Sigmoid colon (tissue), 4 donors: ENCODE measurements at regions not wholly inside any gene's neighbourhood (a gene's known extent, or its start where the extent isn't known, plus 50 kb on each side); places are given as distances from the start of the nearest gene placed in this dataset.

Source experiments
- CTCF ChIP-seq, 4 experiments: fragments of 450-650 bp in 3 of 4; fragments of 200-600 bp in 1 of 4; IDR thresholded peaks; one replicate each; pipeline ENCODE4 v1.5.1; 2016 to 2019; ENCODE audit warnings: antibody characterized with exemption in 4 of 4, mild to moderate bottlenecking in 3 of 4, moderate library complexity in 2 of 4
- EP300 ChIP-seq, 4 donors: sonication (generic); formaldehyde crosslinking; IDR thresholded peaks; one replicate each; pipeline ENCODE4 v1.6.1; 2017; ENCODE audit warnings: antibody characterized with exemption in 4 of 4
- POLR2A ChIP-seq, 2 donors: fragments of 450-650 bp; IDR thresholded peaks; one replicate each; pipeline ENCODE4 v1.6.1; 2016; ENCODE audit warnings: antibody characterized with exemption in 2 of 2, mild to moderate bottlenecking in 2 of 2, moderate library complexity in 2 of 2
- POLR2AphosphoS5 ChIP-seq, 4 donors: sonication (generic); formaldehyde crosslinking; IDR thresholded peaks; one replicate each; pipeline ENCODE4 v1.6.1; 2017; ENCODE audit warnings: antibody characterized with exemption in 4 of 4

GRCh38 chr14:26655128-26655527, 57.3 kb upstream of the NOVA1 start:
- TF ChIP-seq CTCF (IDR thresholded peaks at IDR 0.05) (no peak), EP300 (IDR thresholded peaks at IDR 0.05) (no peak), POLR2A (IDR thresholded peaks at IDR 0.05) (no peak), POLR2AphosphoS5 (IDR thresholded peaks at IDR 0.05) (no peak)
